ENCODE measurements at regions not wholly inside any gene's neighbourhood (a gene's known extent, or its start where the extent isn't known, plus 50 kb on each side); places are given as distances from the start of the nearest gene placed in this dataset.

GRCh38 chr2:52097071-52097470 lies 1065.1 kb upstream of the NRXN1 start:
- TF ChIP-seq FOSL2 (IDR thresholded peaks at IDR 0.05) = no peak
- TF ChIP-seq FOSL2 (CRISPR knock-in tag; IDR thresholded peaks at IDR 0.05) = no peak
- 0 out of 4 replicates have a peak, but pooled peaks of 1 of the 2 experiments have one; percentile 6 for TF ChIP-seq CEBPB (IDR thresholded peaks at IDR 0.05)
- Histone ChIP-seq H3K4me1 (no peaks in the 10 kb centered on the region), H3K9me3 (peaks cover 4% of the 10 kb centered on the region), H3K27ac (no peak overlapping the region), H3K4me3 (no peak overlapping the region), H3K4me2 (no peak overlapping the region)
- DNase-seq (ENCODE audit: low read depth in 1 of 2, low spot score in 1 of 2) (no peak), ATAC-seq (no peak), FAIRE-seq (no peak)
- 25% methylated on average over 4 of the region's 4 CpGs for WGBS (ENCODE audit: missing lambda C conversion rate)
- ChIA-PET CTCF (no interaction called here), POLR2A (no interaction called here)

- DNase-seq (ENCODE audit: low read depth in 1 of 2, low spot score in 1 of 2) = no peak
- no peaks in the 10 kb centered on the region for H3K4me1 ChIP-seq
These were observed 1052.8 kb upstream of the NRXN1 start for GRCh38 chr2:52084759-52085158.

GRCh38 chr2:52083214-52083613 lies 1051.3 kb upstream of the NRXN1 start:
- POLR2A ChIA-PET = no interaction called here
- Histone ChIP-seq H3K27ac (no peak overlapping the region), H3K4me1 (no peaks in the 10 kb centered on the region), H3K4me3 (no peak overlapping the region), H3K9me3 (no peaks in the 10 kb centered on the region), H3K4me2 (no peak overlapping the region)
- CTCF ChIA-PET = no interaction called here
- TF ChIP-seq PBX3 (IDR thresholded peaks at IDR 0.05) (no peak), JUNB (IDR thresholded peaks at IDR 0.05) (no peak), HOXA7 (CRISPR knock-in tag; IDR thresholded peaks at IDR 0.05) (no peak), ZNF302 (CRISPR knock-in tag; IDR thresholded peaks at IDR 0.05) (no peak), RAD21 (conservative IDR thresholded peaks at IDR 0.05 in 1 of 2, IDR thresholded peaks at IDR 0.05 in 1 of 2) (no peak), HEYL (CRISPR knock-in tag; IDR thresholded peaks at IDR 0.05) (no peak), CBX2 (IDR thresholded peaks at IDR 0.05; ENCODE audit: borderline replicate concordance, low read depth) (no peak), CHD4 (IDR thresholded peaks at IDR 0.05; ENCODE audit: borderline replicate concordance) (no peak), NFE2L2 (conservative IDR thresholded peaks at IDR 0.05; ENCODE audit: low read length) (no peak)
- FAIRE-seq (no peak), ATAC-seq (no peak), DNase-seq (ENCODE audit: low read depth in 1 of 2, low spot score in 1 of 2) (no peak)

More at GRCh38 chr2:52084759-52085158, 1052.8 kb upstream of the NRXN1 start:
- TF ChIP-seq SREBF2 (IDR thresholded peaks at IDR 0.05) = no peak
- no peak for TF ChIP-seq HES2 (IDR thresholded peaks at IDR 0.05)
- no peak for TF ChIP-seq FOXS1 (CRISPR knock-in tag; IDR thresholded peaks at IDR 0.05)
- TF ChIP-seq KDM1A (IDR thresholded peaks at IDR 0.05; ENCODE audit: low read depth) = no peak
- TF ChIP-seq POLR2AphosphoS2 (conservative IDR thresholded peaks at IDR 0.05; ENCODE audit: low read length) = no peak
- TF ChIP-seq RNF2 (IDR thresholded peaks at IDR 0.05; ENCODE audit: borderline replicate concordance, low read depth) = no peak
- no peak for TF ChIP-seq MAZ (IDR thresholded peaks at IDR 0.05; ENCODE audit: borderline replicate concordance, low read depth, low read length)
- no peak for TF ChIP-seq RARB (CRISPR knock-in tag; IDR thresholded peaks at IDR 0.05)
- no peak for TF ChIP-seq RFX5 (IDR thresholded peaks at IDR 0.05)
- no peak for TF ChIP-seq JUN (IDR thresholded peaks at IDR 0.05)
- no peak for TF ChIP-seq PHF8 (IDR thresholded peaks at IDR 0.05; ENCODE audit: borderline replicate concordance, low read depth)
- no peak for TF ChIP-seq PBX3 (IDR thresholded peaks at IDR 0.05)
- Histone ChIP-seq H3K9me3 (no peaks in the 10 kb centered on the region; the same call in 2 of the 3 replicates), H3K4me2 (no peak overlapping the region), H3K27ac (no peak overlapping the region), H3K4me3 (no peak overlapping the region)
- CTCF ChIA-PET = no interaction called here
- POLR2A ChIA-PET = no interaction called here
- FAIRE-seq = no peak
- 13% methylated on average over 1 of the region's 1 CpG for WGBS (ENCODE audit: missing lambda C conversion rate)
- ATAC-seq = no peak

Measured in A549 (cell line).